ENCODE measurements at regions not wholly inside any gene's neighbourhood (a gene's known extent, or its start where the extent isn't known, plus 50 kb on each side); places are given as distances from the start of the nearest gene placed in this dataset.

- TF ChIP-seq CTCF (IDR thresholded peaks at IDR 0.05; ENCODE audit: insufficient read depth, low read length) (no peak), POLR2AphosphoS5 (IDR thresholded peaks at IDR 0.05; ENCODE audit: low read depth) (no peak), GABPA (IDR thresholded peaks at IDR 0.05; ENCODE audit: low read depth) (no peak)
Observed at GRCh38 chr6:122145741-122146240, 253.7 kb upstream of the HSF2 start.
